DND-41 (cell line): ENCODE measurements at regions not wholly inside any gene's neighbourhood (a gene's known extent, or its start where the extent isn't known, plus 50 kb on each side); places are given as distances from the start of the nearest gene placed in this dataset.

ENCODE experiments used
- EZH2 ChIP-seq: IDR thresholded peaks from 3 replicates; pipeline ENCODE4 v1.6.1; 2012; ENCODE audit warnings: borderline replicate concordance, low read depth, mild to moderate bottlenecking, moderate library complexity, low read length, inconsistent platforms; ENCODE audit not compliant: severe bottlenecking
- TF ChIP-seq, protein P1 (sequence below): IDR thresholded peaks from 2 replicates; pipeline ENCODE4 v1.5.1; 2012; ENCODE audit warnings: borderline replicate concordance, low read length, moderate library complexity, mild to moderate bottlenecking; ENCODE audit not compliant: poor library complexity, severe bottlenecking; ENCODE audit errors: extremely low read depth

DNA sequence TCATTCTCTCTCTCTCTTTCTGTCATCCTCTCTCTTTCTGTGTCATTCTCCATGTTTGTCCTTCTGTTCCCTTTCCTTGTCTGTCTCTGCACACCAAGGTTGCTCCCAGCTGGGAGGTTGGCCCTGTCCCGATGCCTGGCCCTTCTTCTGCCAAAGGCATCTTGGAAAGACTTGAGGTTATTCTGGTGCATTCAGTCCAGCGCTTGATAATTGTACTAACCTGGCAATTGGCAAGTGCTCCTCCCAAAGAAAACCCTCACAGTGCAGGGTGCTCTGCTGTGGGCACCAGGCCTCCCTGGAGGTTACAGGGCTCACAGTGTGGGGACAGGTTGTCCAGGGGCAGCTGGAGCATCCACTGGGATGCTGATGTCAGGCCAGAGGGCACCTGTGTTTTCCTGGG is 95.4 kb downstream of the GLI2 start:
- TF ChIP-seq, protein P1, sequence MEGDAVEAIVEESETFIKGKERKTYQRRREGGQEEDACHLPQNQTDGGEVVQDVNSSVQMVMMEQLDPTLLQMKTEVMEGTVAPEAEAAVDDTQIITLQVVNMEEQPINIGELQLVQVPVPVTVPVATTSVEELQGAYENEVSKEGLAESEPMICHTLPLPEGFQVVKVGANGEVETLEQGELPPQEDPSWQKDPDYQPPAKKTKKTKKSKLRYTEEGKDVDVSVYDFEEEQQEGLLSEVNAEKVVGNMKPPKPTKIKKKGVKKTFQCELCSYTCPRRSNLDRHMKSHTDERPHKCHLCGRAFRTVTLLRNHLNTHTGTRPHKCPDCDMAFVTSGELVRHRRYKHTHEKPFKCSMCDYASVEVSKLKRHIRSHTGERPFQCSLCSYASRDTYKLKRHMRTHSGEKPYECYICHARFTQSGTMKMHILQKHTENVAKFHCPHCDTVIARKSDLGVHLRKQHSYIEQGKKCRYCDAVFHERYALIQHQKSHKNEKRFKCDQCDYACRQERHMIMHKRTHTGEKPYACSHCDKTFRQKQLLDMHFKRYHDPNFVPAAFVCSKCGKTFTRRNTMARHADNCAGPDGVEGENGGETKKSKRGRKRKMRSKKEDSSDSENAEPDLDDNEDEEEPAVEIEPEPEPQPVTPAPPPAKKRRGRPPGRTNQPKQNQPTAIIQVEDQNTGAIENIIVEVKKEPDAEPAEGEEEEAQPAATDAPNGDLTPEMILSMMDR: no peak
- TF ChIP-seq EZH2: no peak
